ENCODE measurements at regions not wholly inside any gene's neighbourhood (a gene's known extent, or its start where the extent isn't known, plus 50 kb on each side); places are given as distances from the start of the nearest gene placed in this dataset.

DNA sequence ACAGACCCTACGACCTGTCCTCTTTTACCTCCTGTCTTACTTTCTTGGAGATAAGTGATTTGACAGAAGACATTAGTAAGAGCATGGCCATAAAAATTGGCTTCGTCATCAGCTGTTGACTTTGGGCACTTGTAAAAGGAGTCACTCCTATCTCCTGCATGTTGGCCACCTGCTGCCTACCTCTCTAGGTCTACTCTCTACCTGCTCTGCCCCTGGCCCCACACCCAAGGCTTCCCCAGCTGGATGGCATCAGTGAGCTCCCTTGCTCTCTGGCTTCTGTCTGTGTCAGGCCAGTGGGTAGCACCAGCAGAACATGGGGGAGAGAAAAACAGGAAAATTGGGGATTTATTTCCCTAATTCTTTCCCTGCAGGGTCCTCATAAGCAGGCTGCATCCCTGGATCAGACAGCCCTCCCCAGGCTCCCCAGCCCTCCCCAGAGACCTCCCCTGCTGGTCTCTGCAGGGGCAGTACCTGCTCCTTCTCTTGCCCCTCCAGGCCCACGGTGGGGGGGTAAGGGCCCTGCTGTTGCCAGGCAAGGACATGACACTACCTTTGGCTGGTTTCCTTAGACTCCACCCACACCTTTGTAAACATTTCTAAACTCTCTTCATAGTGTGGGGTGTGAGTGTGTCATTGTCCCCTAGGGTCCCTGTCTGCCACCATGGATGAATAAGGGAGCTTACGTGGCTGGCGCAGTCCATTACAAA is 157.0 kb upstream of the NECTIN1 start:
- TF ChIP-seq MAFF (IDR thresholded peaks at IDR 0.05; ENCODE audit: low read depth, low read length) (no peak), ZNF232 (CRISPR knock-in tag; IDR thresholded peaks at IDR 0.05; ENCODE audit: borderline replicate concordance) (no peak), AKAP8 (CRISPR knock-in tag; IDR thresholded peaks at IDR 0.05) (no peak), PPARG (CRISPR knock-in tag; conservative IDR thresholded peaks at IDR 0.05) (no peak), BRCA1 (CRISPR knock-in tag; IDR thresholded peaks at IDR 0.05) (no peak), RXRA (CRISPR knock-in tag; IDR thresholded peaks at IDR 0.05) (no peak), MYC (CRISPR knock-in tag; IDR thresholded peaks at IDR 0.05; ENCODE audit: borderline replicate concordance) (no peak), EZH2 (conservative IDR thresholded peaks at IDR 0.05; ENCODE audit: low read depth, low read length) (no peak), ZBTB7A (CRISPR knock-in tag; IDR thresholded peaks at IDR 0.05) (no peak), PHF8 (CRISPR knock-in tag; IDR thresholded peaks at IDR 0.05) (no peak), CREB1 (IDR thresholded peaks at IDR 0.05) (no peak), CREB1 (CRISPR knock-in tag; IDR thresholded peaks at IDR 0.05) (no peak), RBM22 (optimal IDR thresholded peaks at IDR 0.05; ENCODE audit: low read length) (no peak)
- TF ChIP-seq, protein P1, sequence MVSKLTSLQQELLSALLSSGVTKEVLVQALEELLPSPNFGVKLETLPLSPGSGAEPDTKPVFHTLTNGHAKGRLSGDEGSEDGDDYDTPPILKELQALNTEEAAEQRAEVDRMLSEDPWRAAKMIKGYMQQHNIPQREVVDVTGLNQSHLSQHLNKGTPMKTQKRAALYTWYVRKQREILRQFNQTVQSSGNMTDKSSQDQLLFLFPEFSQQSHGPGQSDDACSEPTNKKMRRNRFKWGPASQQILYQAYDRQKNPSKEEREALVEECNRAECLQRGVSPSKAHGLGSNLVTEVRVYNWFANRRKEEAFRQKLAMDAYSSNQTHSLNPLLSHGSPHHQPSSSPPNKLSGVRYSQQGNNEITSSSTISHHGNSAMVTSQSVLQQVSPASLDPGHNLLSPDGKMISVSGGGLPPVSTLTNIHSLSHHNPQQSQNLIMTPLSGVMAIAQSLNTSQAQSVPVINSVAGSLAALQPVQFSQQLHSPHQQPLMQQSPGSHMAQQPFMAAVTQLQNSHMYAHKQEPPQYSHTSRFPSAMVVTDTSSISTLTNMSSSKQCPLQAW (CRISPR knock-in tag; IDR thresholded peaks at IDR 0.05) = no peak
- TF ChIP-seq, protein P2, sequence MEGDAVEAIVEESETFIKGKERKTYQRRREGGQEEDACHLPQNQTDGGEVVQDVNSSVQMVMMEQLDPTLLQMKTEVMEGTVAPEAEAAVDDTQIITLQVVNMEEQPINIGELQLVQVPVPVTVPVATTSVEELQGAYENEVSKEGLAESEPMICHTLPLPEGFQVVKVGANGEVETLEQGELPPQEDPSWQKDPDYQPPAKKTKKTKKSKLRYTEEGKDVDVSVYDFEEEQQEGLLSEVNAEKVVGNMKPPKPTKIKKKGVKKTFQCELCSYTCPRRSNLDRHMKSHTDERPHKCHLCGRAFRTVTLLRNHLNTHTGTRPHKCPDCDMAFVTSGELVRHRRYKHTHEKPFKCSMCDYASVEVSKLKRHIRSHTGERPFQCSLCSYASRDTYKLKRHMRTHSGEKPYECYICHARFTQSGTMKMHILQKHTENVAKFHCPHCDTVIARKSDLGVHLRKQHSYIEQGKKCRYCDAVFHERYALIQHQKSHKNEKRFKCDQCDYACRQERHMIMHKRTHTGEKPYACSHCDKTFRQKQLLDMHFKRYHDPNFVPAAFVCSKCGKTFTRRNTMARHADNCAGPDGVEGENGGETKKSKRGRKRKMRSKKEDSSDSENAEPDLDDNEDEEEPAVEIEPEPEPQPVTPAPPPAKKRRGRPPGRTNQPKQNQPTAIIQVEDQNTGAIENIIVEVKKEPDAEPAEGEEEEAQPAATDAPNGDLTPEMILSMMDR (CRISPR knock-in tag; IDR thresholded peaks at IDR 0.05) = no peak

Measured in HepG2 (cell line).